GM12878 (cell line): ENCODE measurements at regions not wholly inside any gene's neighbourhood (a gene's known extent, or its start where the extent isn't known, plus 50 kb on each side); places are given as distances from the start of the nearest gene placed in this dataset.

Experiments used
- ATAC-seq: fragments of 200-7000 bp; cut with Tn5 transposase; 3 replicates; pipeline ENCODE4 v1.9.1; 2020; ENCODE audit warnings: mild to moderate bottlenecking, moderate library complexity
- BruUV-seq: library from RNA; stranded (reverse); fragments of 400-500 nt; replicated peaks from 2 replicates; lab custom pipeline; 2021; lab: Mats Ljungman, UMichigan
- CTCF ChIA-PET: fragments of 300-600 bp; sonication (Branson Sonifier 250); formaldehyde crosslinking; extraction: SDS; loops from one replicate; lab custom pipeline; 2021; ENCODE audit warnings: inconsistent platforms; lab: Yijun Ruan, JAX
- POLR2A ChIA-PET: fragments of 350-600 bp; formaldehyde crosslinking; extraction: SDS; loops from one replicate; lab custom pipeline; 2021; ENCODE audit warnings: inconsistent platforms; lab: Charles Lee
- RAD21 ChIA-PET: fragments of 300-600 bp; sonication (Branson Sonifier 250); formaldehyde crosslinking; loops from one replicate; lab custom pipeline; 2023; ENCODE audit warnings: antibody characterized with exemption; ENCODE audit not compliant: unreplicated experiment; lab: Charles Lee
- SMC1A ChIA-PET: fragments of 300-600 bp; sonication (Branson Sonifier 250); formaldehyde crosslinking; loops from one replicate; lab custom pipeline; 2023; ENCODE audit not compliant: unreplicated experiment, uncharacterized antibody; lab: Charles Lee
- DNase-seq: peaks from one replicate; pipeline ENCODE4 v3.0.0-alpha.2; 2011; ENCODE audit warnings: low read depth, low spot score
- FAIRE-seq: peaks from 3 replicates; lab custom pipeline; 2011; peaks lifted over from hg19 to GRCh38; lab: Jason Lieb, UNC
- H2AFZ ChIP-seq: 2 replicates; pipeline ENCODE4 v1.6.0; 2011; ENCODE audit warnings: low read depth, low read length, control low read depth; ENCODE audit not compliant: control insufficient read depth
- H3K27ac ChIP-seq: 2 replicates; pipeline ENCODE4 v1.5.1; 2011; ENCODE audit warnings: control low read depth; ENCODE audit not compliant: control insufficient read depth, insufficient read depth
- H3K27me3 ChIP-seq, 2 experiments: replicated peaks in 1 of 2; 2 replicates each; pipeline versions ENCODE4 v1.6.0 to v1.6.1; 2011; ENCODE audit warnings: low read length in 1 of 2; ENCODE audit not compliant: control insufficient read depth in 2 of 2, insufficient read depth in 2 of 2
- H3K36me3 ChIP-seq, 2 experiments: 2 replicates each; pipeline ENCODE4 v1.5.1; 2011; ENCODE audit warnings: low read length in 1 of 2; ENCODE audit not compliant: control insufficient read depth in 2 of 2, insufficient read depth in 2 of 2
- H3K4me1 ChIP-seq: 2 replicates; pipeline ENCODE4 v1.6.1; 2011; ENCODE audit warnings: mild to moderate bottlenecking, low read length, moderate library complexity, mixed read lengths; ENCODE audit not compliant: control insufficient read depth, insufficient read depth
- H3K4me2 ChIP-seq: 2 replicates; pipeline ENCODE4 v1.6.0; 2011; ENCODE audit warnings: control low read depth; ENCODE audit not compliant: control insufficient read depth, insufficient read depth
- H3K4me3 ChIP-seq: fragments of 200-600 bp; sonication (generic); 2 replicates; pipeline ENCODE4 v1.5.1; 2016
- H3K79me2 ChIP-seq: 2 replicates; pipeline ENCODE4 v1.6.0; 2011; ENCODE audit warnings: low read length; ENCODE audit not compliant: control insufficient read depth, insufficient read depth
- H3K9ac ChIP-seq: 2 replicates; pipeline ENCODE4 v1.8.0; 2011; ENCODE audit warnings: low read length, control low read depth, mixed read lengths; ENCODE audit not compliant: control insufficient read depth, insufficient read depth
- H3K9me3 ChIP-seq: replicated peaks from 3 replicates; pipeline ENCODE4 v1.5.1; 2011; ENCODE audit warnings: mild to moderate bottlenecking, low read length; ENCODE audit not compliant: control insufficient read depth, insufficient read depth
- H4K20me1 ChIP-seq: 2 replicates; pipeline ENCODE4 v1.6.0; 2011; ENCODE audit not compliant: control insufficient read depth, insufficient read depth
- ATF7 ChIP-seq: fragments of 450-650 bp; IDR thresholded peaks from 2 replicates; pipeline ENCODE4 v1.6.1; 2016; ENCODE audit warnings: low read depth, mild to moderate bottlenecking
- CBX5 ChIP-seq: sonication (generic); IDR thresholded peaks from 2 replicates; pipeline ENCODE4 v1.6.1; 2016; ENCODE audit warnings: low read depth, moderate library complexity, mild to moderate bottlenecking, inconsistent platforms
- CHD4 ChIP-seq: fragments of 200-600 bp; sonication (generic); IDR thresholded peaks from 2 replicates; pipeline ENCODE4 v1.6.1; 2016; ENCODE audit warnings: mild to moderate bottlenecking
- CTCF ChIP-seq, 3 experiments: IDR thresholded peaks in 2 of 3; conservative IDR thresholded peaks in 1 of 3; 2 replicates each; pipeline ENCODE4 v1.5.1; 2011; ENCODE audit warnings: low read depth in 3 of 3, low read length in 3 of 3, mild to moderate bottlenecking in 3 of 3, control low read depth in 2 of 3, moderate library complexity in 2 of 3, inconsistent platforms in 1 of 3, mixed read lengths in 1 of 3; ENCODE audit not compliant: control insufficient read depth in 2 of 3, insufficient read depth in 1 of 3; ENCODE audit errors: extremely low read depth in 1 of 3
- ELK1 ChIP-seq: IDR thresholded peaks from 2 replicates; pipeline ENCODE4 v1.6.1; 2012; ENCODE audit warnings: low read depth, low read length, improper control_type of control experiment
- ESRRA ChIP-seq: IDR thresholded peaks from 2 replicates; pipeline ENCODE4 v1.6.1; 2012; ENCODE audit warnings: mild to moderate bottlenecking, low read length, improper control_type of control experiment
- FOS ChIP-seq: IDR thresholded peaks from 3 replicates; pipeline ENCODE4 v1.6.1; 2011; ENCODE audit warnings: borderline replicate concordance; ENCODE audit not compliant: insufficient read length; ENCODE audit errors: extremely low read depth
- HDGF ChIP-seq: fragments of 450-650 bp; IDR thresholded peaks from 2 replicates; pipeline ENCODE4 v1.6.1; 2016; ENCODE audit warnings: antibody characterized with exemption
- IRF4 ChIP-seq: IDR thresholded peaks from 2 replicates; pipeline ENCODE4 v1.6.1; 2011; ENCODE audit warnings: low read depth, low read length
- NFYB ChIP-seq: IDR thresholded peaks from 2 replicates; pipeline ENCODE4 v1.6.1; 2011; ENCODE audit warnings: low read depth, mild to moderate bottlenecking, low read length, improper control_type of control experiment, moderate library complexity; ENCODE audit not compliant: insufficient read depth
- POU2F2 ChIP-seq: IDR thresholded peaks from 3 replicates; pipeline ENCODE4 v1.6.1; 2011; ENCODE audit warnings: low read depth, mild to moderate bottlenecking, low read length, borderline replicate concordance
- SMC3 ChIP-seq: IDR thresholded peaks from 2 replicates; pipeline ENCODE4 v1.6.1; 2011; ENCODE audit warnings: low read length, improper control_type of control experiment, borderline replicate concordance
- WRNIP1 ChIP-seq: IDR thresholded peaks from 2 replicates; pipeline ENCODE4 v1.6.1; 2011; ENCODE audit warnings: low read depth, low read length, improper control_type of control experiment, borderline replicate concordance
- YBX1 ChIP-seq: fragments of 450-650 bp; IDR thresholded peaks from 2 replicates; pipeline ENCODE4 v1.6.1; 2016; ENCODE audit warnings: antibody characterized with exemption
- WGBS: methylation state at CpG from one replicate; pipeline ENCODE4 v1.1.6; 2016; ENCODE audit warnings: low lambda C conversion rate; ENCODE audit not compliant: insufficient replicate concordance, insufficient coverage; ENCODE audit errors: missing lambda C conversion rate; 5-methylcytosine and 5-hydroxymethylcytosine counted together
- in situ Hi-C: fragments of 300-500 bp; cut with MboI; formaldehyde crosslinking; loops from 9 replicates; pipeline ENCODE4 v1.14.3; 2018; ENCODE audit warnings: mixed read lengths
- intact Hi-C: fragments of 100-400 bp; cut with micrococcal nuclease; formaldehyde crosslinking; loops from one replicate; pipeline ENCODE4 v1.14.2; 2022; ENCODE audit not compliant: unreplicated experiment

- no peak overlapping the region for H3K9ac ChIP-seq
- ATAC-seq, result no peak
- TF ChIP-seq FOS (no peak), ESRRA (no peak), CHD4 (no peak), POU2F2 (no peak)
- TF ChIP-seq, all 136 proteins: peak for 0
- H3K4me3 ChIP-seq, result no peak overlapping the region
- no peak for DNase-seq
- in situ Hi-C loops (no loop called here), intact Hi-C loops (no loop called here)
- H2AFZ ChIP-seq, result no peak overlapping the region
- no peaks in the 10 kb centered on the region for H3K79me2 ChIP-seq
- 53% methylated on average over 8 of the region's 8 CpGs for WGBS
- H3K4me1 ChIP-seq, result no peaks in the 10 kb centered on the region
- ChIA-PET SMC1A (no interaction called here), POLR2A (no interaction called here), RAD21 (no interaction called here), CTCF (no interaction called here)
- BruUV-seq, result no TSS peak
- H3K9me3 ChIP-seq, result no peaks in the 10 kb centered on the region
- FAIRE-seq, result no peak
- H3K27me3 ChIP-seq, result no peaks in the 10 kb centered on the region; a peak in 1 of 4 replicates
- no peak overlapping the region for H3K27ac ChIP-seq
- H3K4me2 ChIP-seq, result no peak overlapping the region
- H4K20me1 ChIP-seq, result no peaks in the 10 kb centered on the region
- no peaks in the 10 kb centered on the region for H3K36me3 ChIP-seq
Observed at GRCh38 chr16:80900593-80900954, 96.2 kb upstream of the CDYL2 start.

GRCh38 chr16:80899809-80900592 lies 95.6 kb upstream of the CDYL2 start:
- ChIA-PET POLR2A (no interaction called here), CTCF (no interaction called here), SMC1A (no interaction called here), RAD21 (no interaction called here)
- H3K27me3 ChIP-seq, result no peaks in the 10 kb centered on the region; a peak in 1 of 4 replicates
- intact Hi-C loops (no loop called here), in situ Hi-C loops (no loop called here)
- FAIRE-seq (no peak), DNase-seq (no peak), ATAC-seq (no peak)
- H4K20me1 ChIP-seq, result no peaks in the 10 kb centered on the region
- H3K4me2 ChIP-seq, result no peak overlapping the region
- H3K4me1 ChIP-seq, result no peaks in the 10 kb centered on the region
- H3K79me2 ChIP-seq, result no peaks in the 10 kb centered on the region
- H3K27ac ChIP-seq, result no peak overlapping the region
- H3K36me3 ChIP-seq, result no peaks in the 10 kb centered on the region
- no peak overlapping the region for H2AFZ ChIP-seq
- BruUV-seq, result no TSS peak
- no peaks in the 10 kb centered on the region for H3K9me3 ChIP-seq
- 47% methylated on average over 11 of the region's 11 CpGs for WGBS
- H3K9ac ChIP-seq, result no peak overlapping the region
- no peak overlapping the region for H3K4me3 ChIP-seq
- TF ChIP-seq HDGF (no peak), WRNIP1 (no peak), IRF4 (no peak), SMC3 (no peak), ATF7 (no peak), ELK1 (no peak), YBX1 (no peak), NFYB (no peak), CBX5 (no peak), CTCF (IDR thresholded peaks at IDR 0.05 in 2 of 3, conservative IDR thresholded peaks at IDR 0.05 in 1 of 3; ENCODE audit: control insufficient read depth in 2 of 3, extremely low read depth in 1 of 3, insufficient read depth in 1 of 3, low read depth in 3 of 3, low read length in 3 of 3) (no peak)
